ENCODE measurements at regions not wholly inside any gene's neighbourhood (a gene's known extent, or its start where the extent isn't known, plus 50 kb on each side); places are given as distances from the start of the nearest gene placed in this dataset.

DNA sequence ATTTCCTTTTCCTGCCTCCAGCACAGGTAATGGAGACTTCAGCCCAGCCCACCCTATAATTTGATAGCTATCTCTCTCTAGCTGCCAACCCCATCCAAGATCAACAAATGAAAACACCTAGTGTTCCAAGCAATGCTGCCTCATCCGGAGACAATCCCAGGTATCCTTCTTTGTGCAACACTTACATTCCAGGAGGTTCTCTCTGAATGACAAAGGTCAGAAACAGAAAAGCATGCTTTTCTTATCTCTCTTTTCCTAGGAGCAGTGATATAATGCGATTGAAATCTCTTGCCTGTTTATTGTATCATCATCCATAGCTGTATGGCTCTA is 699.3 kb downstream of the INHBA start:
- Histone ChIP-seq H3K27me3 (ENCODE audit: insufficient read depth) (no peaks in the 10 kb centered on the region), H3F3A (replicated peaks; ENCODE audit: insufficient read depth) (no peaks in the 10 kb centered on the region), H3K9me2 (no peaks in the 10 kb centered on the region), H3K9ac (no peak overlapping the region), H3K36me3 (replicated peaks in 1 of 2; ENCODE audit: control insufficient read depth in 1 of 2, insufficient read depth in 2 of 2, low read length in 1 of 2) (no peaks in the 10 kb centered on the region), H3K9me3 (no peaks in the 10 kb centered on the region), H4K20me1 (ENCODE audit: insufficient read depth) (no peaks in the 10 kb centered on the region), H3K4me1 (ENCODE audit: control insufficient read depth in 1 of 2, insufficient read depth in 2 of 2, low read depth in 1 of 2, low read length in 1 of 2) (peaks cover 0 to 6% of the 10 kb centered on the region in 2 experiments; a peak in 1 of 4 replicates), H3K4me3 (ENCODE audit: low read depth in 2 of 2, low read length in 1 of 2) (no peak overlapping the region), H2AFZ (ENCODE audit: low read depth) (no peak overlapping the region), H3K4me2 (no peak overlapping the region), H3K79me2 (ENCODE audit: insufficient read depth) (no peaks in the 10 kb centered on the region), H3K27ac (ENCODE audit: low read depth in 2 of 2, low read length in 1 of 2) (no peak overlapping the region)
- DNase-seq = no peak
- CTCF ChIA-PET = interaction anchor here (0.6 to 3.4 kb wide), 41 partner anchors 8 to 771 kb away, joined by 3 to 31 read pairs (median 4); no protein-coding TSS in a partner anchor
- TF ChIP-seq RAD21 (IDR thresholded peaks at IDR 0.05; ENCODE audit: low read length) (no peak), JUND (IDR thresholded peaks at IDR 0.05) (no peak), SIN3A (IDR thresholded peaks at IDR 0.05; ENCODE audit: borderline replicate concordance, low read depth, low read length) (no peak), NFIC (IDR thresholded peaks at IDR 0.05; ENCODE audit: borderline replicate concordance) (no peak), SMC3 (IDR thresholded peaks at IDR 0.05; ENCODE audit: low read depth, low read length) (no peak), TCF12 (IDR thresholded peaks at IDR 0.05) (no peak), RXRA (IDR thresholded peaks at IDR 0.05; ENCODE audit: borderline replicate concordance, low read depth) (no peak), RCOR1 (IDR thresholded peaks at IDR 0.05; ENCODE audit: low read length) (no peak), ELF1 (IDR thresholded peaks at IDR 0.05) (no peak), POLR2AphosphoS5 (IDR thresholded peaks at IDR 0.05; ENCODE audit: low read depth, low read length) (no peak), YY1 (IDR thresholded peaks at IDR 0.05; ENCODE audit: low read depth) (no peak)
- TF ChIP-seq, protein P1, sequence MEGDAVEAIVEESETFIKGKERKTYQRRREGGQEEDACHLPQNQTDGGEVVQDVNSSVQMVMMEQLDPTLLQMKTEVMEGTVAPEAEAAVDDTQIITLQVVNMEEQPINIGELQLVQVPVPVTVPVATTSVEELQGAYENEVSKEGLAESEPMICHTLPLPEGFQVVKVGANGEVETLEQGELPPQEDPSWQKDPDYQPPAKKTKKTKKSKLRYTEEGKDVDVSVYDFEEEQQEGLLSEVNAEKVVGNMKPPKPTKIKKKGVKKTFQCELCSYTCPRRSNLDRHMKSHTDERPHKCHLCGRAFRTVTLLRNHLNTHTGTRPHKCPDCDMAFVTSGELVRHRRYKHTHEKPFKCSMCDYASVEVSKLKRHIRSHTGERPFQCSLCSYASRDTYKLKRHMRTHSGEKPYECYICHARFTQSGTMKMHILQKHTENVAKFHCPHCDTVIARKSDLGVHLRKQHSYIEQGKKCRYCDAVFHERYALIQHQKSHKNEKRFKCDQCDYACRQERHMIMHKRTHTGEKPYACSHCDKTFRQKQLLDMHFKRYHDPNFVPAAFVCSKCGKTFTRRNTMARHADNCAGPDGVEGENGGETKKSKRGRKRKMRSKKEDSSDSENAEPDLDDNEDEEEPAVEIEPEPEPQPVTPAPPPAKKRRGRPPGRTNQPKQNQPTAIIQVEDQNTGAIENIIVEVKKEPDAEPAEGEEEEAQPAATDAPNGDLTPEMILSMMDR (IDR thresholded peaks at IDR 0.05) = no peak
- TF ChIP-seq, protein P2, sequence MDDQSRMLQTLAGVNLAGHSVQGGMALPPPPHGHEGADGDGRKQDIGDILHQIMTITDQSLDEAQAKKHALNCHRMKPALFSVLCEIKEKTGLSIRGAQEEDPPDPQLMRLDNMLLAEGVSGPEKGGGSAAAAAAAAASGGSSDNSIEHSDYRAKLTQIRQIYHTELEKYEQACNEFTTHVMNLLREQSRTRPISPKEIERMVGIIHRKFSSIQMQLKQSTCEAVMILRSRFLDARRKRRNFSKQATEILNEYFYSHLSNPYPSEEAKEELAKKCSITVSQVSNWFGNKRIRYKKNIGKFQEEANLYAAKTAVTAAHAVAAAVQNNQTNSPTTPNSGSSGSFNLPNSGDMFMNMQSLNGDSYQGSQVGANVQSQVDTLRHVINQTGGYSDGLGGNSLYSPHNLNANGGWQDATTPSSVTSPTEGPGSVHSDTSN (IDR thresholded peaks at IDR 0.05) = no peak
- TF ChIP-seq, protein P3, sequence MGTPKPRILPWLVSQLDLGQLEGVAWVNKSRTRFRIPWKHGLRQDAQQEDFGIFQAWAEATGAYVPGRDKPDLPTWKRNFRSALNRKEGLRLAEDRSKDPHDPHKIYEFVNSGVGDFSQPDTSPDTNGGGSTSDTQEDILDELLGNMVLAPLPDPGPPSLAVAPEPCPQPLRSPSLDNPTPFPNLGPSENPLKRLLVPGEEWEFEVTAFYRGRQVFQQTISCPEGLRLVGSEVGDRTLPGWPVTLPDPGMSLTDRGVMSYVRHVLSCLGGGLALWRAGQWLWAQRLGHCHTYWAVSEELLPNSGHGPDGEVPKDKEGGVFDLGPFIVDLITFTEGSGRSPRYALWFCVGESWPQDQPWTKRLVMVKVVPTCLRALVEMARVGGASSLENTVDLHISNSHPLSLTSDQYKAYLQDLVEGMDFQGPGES (IDR thresholded peaks at IDR 0.05; ENCODE audit: low read depth, low read length) = no peak
- TF ChIP-seq, protein P4, sequence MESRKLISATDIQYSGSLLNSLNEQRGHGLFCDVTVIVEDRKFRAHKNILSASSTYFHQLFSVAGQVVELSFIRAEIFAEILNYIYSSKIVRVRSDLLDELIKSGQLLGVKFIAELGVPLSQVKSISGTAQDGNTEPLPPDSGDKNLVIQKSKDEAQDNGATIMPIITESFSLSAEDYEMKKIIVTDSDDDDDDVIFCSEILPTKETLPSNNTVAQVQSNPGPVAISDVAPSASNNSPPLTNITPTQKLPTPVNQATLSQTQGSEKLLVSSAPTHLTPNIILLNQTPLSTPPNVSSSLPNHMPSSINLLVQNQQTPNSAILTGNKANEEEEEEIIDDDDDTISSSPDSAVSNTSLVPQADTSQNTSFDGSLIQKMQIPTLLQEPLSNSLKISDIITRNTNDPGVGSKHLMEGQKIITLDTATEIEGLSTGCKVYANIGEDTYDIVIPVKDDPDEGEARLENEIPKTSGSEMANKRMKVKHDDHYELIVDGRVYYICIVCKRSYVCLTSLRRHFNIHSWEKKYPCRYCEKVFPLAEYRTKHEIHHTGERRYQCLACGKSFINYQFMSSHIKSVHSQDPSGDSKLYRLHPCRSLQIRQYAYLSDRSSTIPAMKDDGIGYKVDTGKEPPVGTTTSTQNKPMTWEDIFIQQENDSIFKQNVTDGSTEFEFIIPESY (IDR thresholded peaks at IDR 0.05; ENCODE audit: borderline replicate concordance, low read depth) = no peak
- 90% methylated on average over 2 of the region's 2 CpGs for WGBS (ENCODE audit: low lambda C conversion rate)
- POLR2A ChIA-PET = no interaction called here

All from SK-N-SH (cell line).